ENCODE measurements at regions not wholly inside any gene's neighbourhood (a gene's known extent, or its start where the extent isn't known, plus 50 kb on each side); places are given as distances from the start of the nearest gene placed in this dataset.

GRCh38 chr6:168926306-168926705 lies 327.3 kb downstream of the THBS2 start:
- DNase-seq (ENCODE audit: low read depth) = no peak
- H3K4me3 ChIP-seq (ENCODE audit: low read depth, low read length) = no peak overlapping the region
- TF ChIP-seq CTCF (IDR thresholded peaks at IDR 0.05; ENCODE audit: insufficient read depth, low read depth, low read length, missing control alignments) = no peak

- H3K4me3 ChIP-seq (ENCODE audit: low read depth, low read length) = no peak overlapping the region
- no peak for DNase-seq (ENCODE audit: low read depth)
- TF ChIP-seq CTCF (IDR thresholded peaks at IDR 0.05; ENCODE audit: insufficient read depth, low read depth, low read length, missing control alignments) = no peak
These were observed 328.0 kb downstream of the THBS2 start for GRCh38 chr6:168925671-168926070.

- H3K4me3 ChIP-seq (ENCODE audit: low read depth, low read length) = no peak overlapping the region
- no peak for TF ChIP-seq CTCF (IDR thresholded peaks at IDR 0.05; ENCODE audit: insufficient read depth, low read depth, low read length, missing control alignments)
- DNase-seq (ENCODE audit: low read depth) = no peak
These were observed 330.5 kb downstream of the THBS2 start for GRCh38 chr6:168923171-168923570.

GRCh38 chr6:168922436-168922835 lies 331.2 kb downstream of the THBS2 start:
- H3K4me3 ChIP-seq (ENCODE audit: low read depth, low read length) = no peak overlapping the region
- no peak for DNase-seq (ENCODE audit: low read depth)
- TF ChIP-seq CTCF (IDR thresholded peaks at IDR 0.05; ENCODE audit: insufficient read depth, low read depth, low read length, missing control alignments) = no peak

- no peak for TF ChIP-seq CTCF (IDR thresholded peaks at IDR 0.05; ENCODE audit: insufficient read depth, low read depth, low read length, missing control alignments)
- no peak overlapping the region for H3K4me3 ChIP-seq (ENCODE audit: low read depth, low read length)
- no peak for DNase-seq (ENCODE audit: low read depth)
These were observed 333.4 kb downstream of the THBS2 start for GRCh38 chr6:168920289-168920688.

GRCh38 chr6:168919470-168920179 lies 334.0 kb downstream of the THBS2 start:
- no peak for TF ChIP-seq CTCF (IDR thresholded peaks at IDR 0.05; ENCODE audit: insufficient read depth, low read depth, low read length, missing control alignments)
- no peak overlapping the region for H3K4me3 ChIP-seq (ENCODE audit: low read depth, low read length)
- DNase-seq (ENCODE audit: low read depth) = no peak
